PC-3 (cell line): ENCODE measurements at regions not wholly inside any gene's neighbourhood (a gene's known extent, or its start where the extent isn't known, plus 50 kb on each side); places are given as distances from the start of the nearest gene placed in this dataset.

ENCODE experiments used
- ATAC-seq: fragments of 200-7000 bp; cut with Tn5 transposase; 2 replicates; pipeline ENCODE4 v1.9.1; 2020; ENCODE audit warnings: mild to moderate bottlenecking, moderate library complexity
- BruUV-seq: library from RNA; stranded (reverse); fragments of 400-500 nt; replicated peaks from 2 replicates; lab custom pipeline; 2021; lab: Mats Ljungman, UMichigan
- CTCF ChIA-PET: fragments of 300-600 bp; sonication (Branson Sonifier 250); formaldehyde crosslinking; loops from one replicate; lab custom pipeline; 2022; ENCODE audit warnings: antibody characterized with exemption; lab: Charles Lee
- POLR2A ChIA-PET: fragments of 300-600 bp; sonication (Branson Sonifier 250); formaldehyde crosslinking; loops from one replicate; lab custom pipeline; 2022; ENCODE audit warnings: antibody characterized with exemption; ENCODE audit not compliant: unreplicated experiment; lab: Charles Lee
- DNase-seq: peaks from one replicate; pipeline ENCODE4 v3.0.0-alpha.2; 2015
- H2AFZ ChIP-seq: fragments of 300-600 bp; sonication (generic); 2 replicates; pipeline ENCODE4 v1.6.0; 2016; ENCODE audit warnings: antibody characterized with exemption, low read length
- H3F3A ChIP-seq: fragments of 300-600 bp; sonication (generic); one replicate; pipeline ENCODE4 v1.6.0; 2017; ENCODE audit warnings: antibody characterized with exemption, low read length, control low read depth, mild to moderate bottlenecking; ENCODE audit not compliant: unreplicated experiment
- H3K27ac ChIP-seq: fragments of 300-600 bp; sonication (generic); 2 replicates; pipeline ENCODE4 v1.5.1; 2016; ENCODE audit warnings: mild to moderate bottlenecking, low read length
- H3K27me3 ChIP-seq: fragments of 300-600 bp; sonication (generic); 2 replicates; pipeline ENCODE4 v1.6.1; 2016; ENCODE audit warnings: low read length, mixed read lengths
- H3K36me3 ChIP-seq: fragments of 300-600 bp; sonication (generic); 2 replicates; pipeline ENCODE4 v1.6.1; 2016; ENCODE audit warnings: low read depth, mixed run types, low read length, mixed read lengths
- H3K4me1 ChIP-seq: fragments of 300-600 bp; sonication (generic); 2 replicates; pipeline ENCODE4 v1.5.1; 2016; ENCODE audit warnings: low read length; ENCODE audit not compliant: insufficient read depth
- H3K4me2 ChIP-seq: fragments of 300-600 bp; sonication (generic); 2 replicates; pipeline ENCODE4 v1.6.0; 2016; ENCODE audit warnings: low read length
- H3K4me3 ChIP-seq: fragments of 300-600 bp; sonication (generic); 2 replicates; pipeline ENCODE4 v1.5.1; 2016; ENCODE audit warnings: mild to moderate bottlenecking, low read length, mixed read lengths
- H3K79me2 ChIP-seq: fragments of 300-600 bp; sonication (generic); 2 replicates; pipeline ENCODE4 v1.6.1; 2017; ENCODE audit warnings: low read length, mixed read lengths
- H3K9ac ChIP-seq: fragments of 300-600 bp; sonication (generic); 2 replicates; pipeline ENCODE4 v1.6.0; 2016; ENCODE audit warnings: mild to moderate bottlenecking, low read length
- H3K9me2 ChIP-seq: fragments of 300-600 bp; sonication (generic); replicated peaks from 2 replicates; pipeline ENCODE4 v1.6.1; 2016; ENCODE audit warnings: mixed run types, low read length, mixed read lengths
- H3K9me3 ChIP-seq: fragments of 300-600 bp; sonication (generic); 2 replicates; pipeline ENCODE4 v1.6.1; 2016; ENCODE audit warnings: low read length, mixed read lengths
- H4K20me1 ChIP-seq: fragments of 300-600 bp; sonication (generic); 2 replicates; pipeline ENCODE4 v1.6.1; 2016; ENCODE audit warnings: low read length, mixed read lengths
- EZH2 ChIP-seq: fragments of 300-600 bp; sonication (generic); IDR thresholded peaks from one replicate; pipeline ENCODE4 v1.6.1; 2017; ENCODE audit warnings: antibody characterized with exemption, mild to moderate bottlenecking, low read length; ENCODE audit not compliant: unreplicated experiment
- EZH2phosphoT487 ChIP-seq: fragments of 300-600 bp; sonication (generic); IDR thresholded peaks from 2 replicates; pipeline ENCODE4 v1.6.1; 2018; ENCODE audit warnings: mild to moderate bottlenecking, antibody characterized with exemption, low read length, borderline replicate concordance
- intact Hi-C: fragments of 100-400 bp; cut with micrococcal nuclease; formaldehyde crosslinking; loops from 2 replicates; pipeline ENCODE4 v1.9.0; 2023
- TF ChIP-seq, protein P1 (sequence below): fragments of 300-600 bp; sonication (generic); conservative IDR thresholded peaks from 2 replicates; pipeline ENCODE4 v1.5.1; 2017; ENCODE audit warnings: antibody characterized with exemption, low read depth, mild to moderate bottlenecking, low read length

DNA sequence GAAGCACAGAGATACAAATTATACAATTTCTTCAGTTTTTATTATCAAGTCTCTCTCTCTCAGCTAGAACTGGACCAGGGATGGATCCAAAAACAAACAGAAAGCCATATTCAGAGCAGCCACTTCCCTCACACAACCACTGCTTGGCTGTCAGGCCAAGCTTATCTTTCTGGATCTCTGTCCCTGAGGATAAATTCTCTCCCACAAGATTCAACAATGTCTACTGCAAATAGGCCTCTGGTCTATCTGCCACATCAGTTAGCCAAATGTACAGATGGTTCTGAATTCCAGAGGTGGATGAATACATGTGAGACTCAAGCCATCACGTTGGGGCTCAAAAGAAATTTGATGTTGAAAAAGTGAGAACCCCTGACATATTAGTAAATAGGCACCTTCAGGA lies 350.9 kb downstream of the LTN1 start:
- H3F3A ChIP-seq: no peaks in the 10 kb centered on the region
- peaks cover 14% of the 10 kb centered on the region for H3K4me1 ChIP-seq
- H3K9ac ChIP-seq: no peak overlapping the region
- no peak overlapping the region for H3K4me2 ChIP-seq
- CTCF ChIA-PET: no interaction called here
- no peaks in the 10 kb centered on the region for H4K20me1 ChIP-seq
- no peak overlapping the region for H3K4me3 ChIP-seq
- no peaks in the 10 kb centered on the region for H3K27me3 ChIP-seq
- H3K27ac ChIP-seq: no peak overlapping the region
- no peaks in the 10 kb centered on the region for H3K9me3 ChIP-seq
- DNase-seq: peak; percentile 8
- H3K79me2 ChIP-seq: no peaks in the 10 kb centered on the region
- ATAC-seq: no peak
- no TSS peak for BruUV-seq
- H2AFZ ChIP-seq: no peak overlapping the region
- intact Hi-C loops: no loop called here
- no peak for TF ChIP-seq EZH2phosphoT487
- no peak for TF ChIP-seq EZH2
- TF ChIP-seq, protein P1, sequence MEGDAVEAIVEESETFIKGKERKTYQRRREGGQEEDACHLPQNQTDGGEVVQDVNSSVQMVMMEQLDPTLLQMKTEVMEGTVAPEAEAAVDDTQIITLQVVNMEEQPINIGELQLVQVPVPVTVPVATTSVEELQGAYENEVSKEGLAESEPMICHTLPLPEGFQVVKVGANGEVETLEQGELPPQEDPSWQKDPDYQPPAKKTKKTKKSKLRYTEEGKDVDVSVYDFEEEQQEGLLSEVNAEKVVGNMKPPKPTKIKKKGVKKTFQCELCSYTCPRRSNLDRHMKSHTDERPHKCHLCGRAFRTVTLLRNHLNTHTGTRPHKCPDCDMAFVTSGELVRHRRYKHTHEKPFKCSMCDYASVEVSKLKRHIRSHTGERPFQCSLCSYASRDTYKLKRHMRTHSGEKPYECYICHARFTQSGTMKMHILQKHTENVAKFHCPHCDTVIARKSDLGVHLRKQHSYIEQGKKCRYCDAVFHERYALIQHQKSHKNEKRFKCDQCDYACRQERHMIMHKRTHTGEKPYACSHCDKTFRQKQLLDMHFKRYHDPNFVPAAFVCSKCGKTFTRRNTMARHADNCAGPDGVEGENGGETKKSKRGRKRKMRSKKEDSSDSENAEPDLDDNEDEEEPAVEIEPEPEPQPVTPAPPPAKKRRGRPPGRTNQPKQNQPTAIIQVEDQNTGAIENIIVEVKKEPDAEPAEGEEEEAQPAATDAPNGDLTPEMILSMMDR: no peak
- no peaks in the 10 kb centered on the region for H3K9me2 ChIP-seq
- H3K36me3 ChIP-seq: no peaks in the 10 kb centered on the region
- POLR2A ChIA-PET: no interaction called here

DNA sequence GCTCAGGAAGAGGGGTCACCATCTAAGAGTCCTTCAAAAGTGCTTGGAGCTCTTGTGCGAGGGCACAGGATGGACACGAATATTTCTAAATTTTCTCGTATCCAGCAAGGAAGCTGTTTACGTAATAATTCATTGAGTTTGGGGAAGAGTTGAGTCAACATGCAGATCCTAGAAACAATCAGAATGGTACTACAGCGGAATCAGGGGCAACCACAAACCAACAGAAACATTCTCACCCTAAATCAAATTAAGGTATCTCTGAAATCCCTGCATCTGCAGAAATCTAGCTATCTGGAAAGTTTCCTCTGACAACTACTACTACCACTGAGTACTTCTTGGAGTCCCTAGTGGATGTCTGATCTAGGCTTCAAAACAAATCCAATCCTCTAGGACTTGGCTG lies 352.4 kb downstream of the LTN1 start:
- no peak overlapping the region for H3K4me2 ChIP-seq
- no peak overlapping the region for H2AFZ ChIP-seq
- no peak overlapping the region for H3K27ac ChIP-seq
- H3K9me3 ChIP-seq: no peaks in the 10 kb centered on the region
- POLR2A ChIA-PET: no interaction called here
- ATAC-seq: no peak
- H3K79me2 ChIP-seq: no peaks in the 10 kb centered on the region
- H3K9me2 ChIP-seq: no peaks in the 10 kb centered on the region
- no peaks in the 10 kb centered on the region for H3K27me3 ChIP-seq
- H3K36me3 ChIP-seq: no peaks in the 10 kb centered on the region
- no TSS peak for BruUV-seq
- no peak for TF ChIP-seq EZH2phosphoT487
- no peak for TF ChIP-seq EZH2
- TF ChIP-seq, protein P1: no peak
- no peak overlapping the region for H3K9ac ChIP-seq
- no peak for DNase-seq
- no peak overlapping the region for H3K4me3 ChIP-seq
- H3F3A ChIP-seq: no peaks in the 10 kb centered on the region
- H3K4me1 ChIP-seq: peaks cover 28% of the 10 kb centered on the region
- CTCF ChIA-PET: interaction anchor here (0.6 kb wide), 1 partner anchor 52 kb away, joined by 4 read pairs; no protein-coding TSS in a partner anchor
- no peaks in the 10 kb centered on the region for H4K20me1 ChIP-seq
- intact Hi-C loops: no loop called here

DNA sequence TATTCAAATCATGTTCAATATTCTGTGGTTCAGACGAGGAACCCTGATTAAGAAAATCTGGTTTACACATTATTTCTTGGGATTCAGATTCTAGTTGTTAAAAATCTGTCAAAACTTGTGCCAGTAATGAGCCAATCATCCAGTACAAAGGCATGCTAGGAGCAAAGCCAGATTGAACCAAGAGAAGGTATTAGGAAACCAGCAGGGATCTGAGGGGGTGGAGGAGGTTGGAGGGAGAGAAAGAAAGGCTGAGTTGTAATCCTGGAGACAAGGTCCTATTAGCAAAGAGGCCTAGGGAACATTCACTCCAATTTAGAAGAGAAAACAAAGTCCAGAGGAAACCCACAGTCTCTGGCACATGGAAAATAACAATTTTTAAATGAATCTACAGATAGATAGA lies 352.9 kb downstream of the LTN1 start:
- no peaks in the 10 kb centered on the region for H3K9me2 ChIP-seq
- no peak overlapping the region for H3K4me2 ChIP-seq
- H3K4me3 ChIP-seq: no peak overlapping the region
- no peaks in the 10 kb centered on the region for H3K36me3 ChIP-seq
- ChIA-PET CTCF (interaction anchor here (0.6 kb wide), 1 partner anchor 52 kb away, joined by 4 read pairs; no protein-coding TSS in a partner anchor), POLR2A (no interaction called here)
- H3K9ac ChIP-seq: no peak overlapping the region
- TF ChIP-seq, protein P1: no peak
- TF ChIP-seq EZH2: no peak
- peaks cover 34% of the 10 kb centered on the region for H3K4me1 ChIP-seq
- H2AFZ ChIP-seq: no peak overlapping the region
- H3K79me2 ChIP-seq: no peaks in the 10 kb centered on the region
- no peaks in the 10 kb centered on the region for H3F3A ChIP-seq
- H4K20me1 ChIP-seq: no peaks in the 10 kb centered on the region
- ATAC-seq: no peak
- H3K27ac ChIP-seq: no peak overlapping the region
- no peaks in the 10 kb centered on the region for H3K27me3 ChIP-seq
- DNase-seq: no peak
- no peaks in the 10 kb centered on the region for H3K9me3 ChIP-seq
- intact Hi-C loops: loop anchor here (5.0 to 10.0 kb wide), 3 partner anchors 153 to 305 kb away; no protein-coding TSS in a partner anchor
- BruUV-seq: no TSS peak
